Transverse colon (tissue), 4 donors: ENCODE measurements at regions not wholly inside any gene's neighbourhood (a gene's known extent, or its start where the extent isn't known, plus 50 kb on each side); places are given as distances from the start of the nearest gene placed in this dataset.
A peak's percentile ranks its signal among the peaks of the same experiment; 100 is the strongest.

Experiments
- DNase-seq: peaks from one replicate; pipeline ENCODE4 v3.0.0-alpha.2; 2019
- H3K27ac ChIP-seq, 4 donors: fragments of 200-600 bp; sonication (generic); 2 replicates each; pipeline ENCODE4 v1.5.1; 2016 to 2018; ENCODE audit warnings: inconsistent platforms in 4 of 4
- H3K27me3 ChIP-seq: fragments of 200-600 bp; sonication (generic); 2 replicates; pipeline ENCODE4 v1.5.1; 2017; ENCODE audit warnings: inconsistent platforms
- H3K36me3 ChIP-seq, 4 donors: fragments of 200-600 bp; sonication (generic); 2 replicates each; pipeline ENCODE4 v1.5.1; 2017 to 2019; ENCODE audit warnings: inconsistent platforms in 4 of 4
- H3K4me1 ChIP-seq, 4 donors: fragments of 200-600 bp; sonication (generic); 2 replicates each; pipeline ENCODE4 v1.5.1; 2017 to 2020; ENCODE audit warnings: inconsistent platforms in 4 of 4
- H3K4me3 ChIP-seq, 4 donors: fragments of 200-600 bp; sonication (generic); 1 replicate in 1 of 4; 2 replicates in 3 of 4; pipeline versions ENCODE4 v1.5.1 to v1.6.1; 2017 to 2019; ENCODE audit warnings: inconsistent platforms in 4 of 4
- H3K9me3 ChIP-seq, 2 donors: fragments of 200-600 bp; sonication (generic); 2 replicates each; pipeline ENCODE4 v1.5.1; 2017 to 2019; ENCODE audit warnings: inconsistent platforms in 2 of 2
- CTCF ChIP-seq, 5 experiments: fragments of 200-600 bp in 3 of 5; fragments of 450-650 bp in 2 of 5; sonication (generic) in 3 of 5; IDR thresholded peaks; 1 replicate in 2 of 5; 2 replicates in 3 of 5; pipeline ENCODE4 v1.5.1; 2016 to 2017; ENCODE audit warnings: antibody characterized with exemption in 5 of 5, inconsistent platforms in 3 of 5, mild to moderate bottlenecking in 2 of 5, moderate library complexity in 1 of 5
- EP300 ChIP-seq: sonication (generic); formaldehyde crosslinking; IDR thresholded peaks from one replicate; pipeline ENCODE4 v1.6.1; 2017; ENCODE audit warnings: antibody characterized with exemption, low read depth
- POLR2A ChIP-seq: fragments of 450-650 bp; IDR thresholded peaks from one replicate; pipeline ENCODE4 v1.6.1; 2016; ENCODE audit warnings: antibody characterized with exemption, mild to moderate bottlenecking, moderate library complexity
- POLR2AphosphoS5 ChIP-seq, 3 donors: sonication (generic); formaldehyde crosslinking; IDR thresholded peaks; one replicate each; pipeline ENCODE4 v1.6.1; 2016; ENCODE audit warnings: antibody characterized with exemption in 3 of 3
- WGBS, 2 donors: methylation state at CpG; one replicate each; pipeline ENCODE4 v1.1.5; 2018; ENCODE audit warnings: low coverage in 1 of 2; 5-methylcytosine and 5-hydroxymethylcytosine counted together
- in situ Hi-C, 4 donors: fragments of 200-750 bp; cut with MboI; loops; one replicate each; pipeline versions ENCODE4 v1.15.0 to v1.15.1; 2017; ENCODE audit warnings: low sequenced_read_pairs in 3 of 4, low pct_ligation_motif_present in 1 of 4, low pct_unique_long_range_greater_than_20kb in 1 of 4
- intact Hi-C: fragments of 100-400 bp; cut with DNase I; formaldehyde crosslinking; loops from one replicate; pipeline ENCODE4 v1.15.1; 2023; ENCODE audit warnings: low total_unique reads

- H3K4me1 ChIP-seq: peaks cover 0 to 5% (median 0%) of the 10 kb centered on the region in 4 donors
- intact Hi-C loops: loop anchor here (10.0 kb wide), 1 partner anchor 346 kb away; no protein-coding TSS in a partner anchor
Measured at GRCh38 chr1:221230605-221231004, 351.4 kb downstream of the HLX start.

GRCh38 chr1:221234791-221235190 lies 355.5 kb downstream of the HLX start:
- Histone ChIP-seq H3K36me3 (no peaks in the 10 kb centered on the region), H3K27me3 (no peaks in the 10 kb centered on the region), H3K4me1 (peaks cover 0 to 3% (median 0%) of the 10 kb centered on the region in 4 donors), H3K4me3 (no peak overlapping the region), H3K27ac (peak overlapping the region in 3 of 4 donors; percentile 6 to 38 (median 8)), H3K9me3 (no peaks in the 10 kb centered on the region)
- intact Hi-C loops: loop anchor here (10.0 kb wide), 1 partner anchor 350 kb away; no protein-coding TSS in a partner anchor
- in situ Hi-C loops: no loop called here
- TF ChIP-seq POLR2AphosphoS5 (IDR thresholded peaks at IDR 0.05) (no peak), EP300 (no peak), CTCF (IDR thresholded peaks at IDR 0.05) (no peak), POLR2A (no peak)
- no peak for DNase-seq
- 0 to 50% methylated on average over 1 to 2 of the region's 2 CpGs for WGBS, 2 donors

More at GRCh38 chr1:221230605-221231004, 351.4 kb downstream of the HLX start:
- TF ChIP-seq EP300: peak; percentile 17
- TF ChIP-seq CTCF (IDR thresholded peaks at IDR 0.05): no peak
- TF ChIP-seq POLR2A: no peak
- peak in 2 of 3 donors; percentile 46 to 47 for TF ChIP-seq POLR2AphosphoS5 (IDR thresholded peaks at IDR 0.05)
- no peaks in the 10 kb centered on the region for H3K27me3 ChIP-seq
- no peaks in the 10 kb centered on the region for H3K9me3 ChIP-seq
- H3K36me3 ChIP-seq: no peaks in the 10 kb centered on the region
- H3K4me3 ChIP-seq: no peak overlapping the region
- in situ Hi-C loops: no loop called here
- 20 to 22% methylated on average over 1 of the region's 1 CpG for WGBS, 2 donors
- no peak for DNase-seq
- H3K27ac ChIP-seq: peak overlapping the region in 2 of 4 donors; percentile 48 to 52

- in situ Hi-C loops (no loop called here), intact Hi-C loops (loop anchor here (10.0 kb wide), 1 partner anchor 353 kb away; no protein-coding TSS in a partner anchor)
- TF ChIP-seq CTCF (IDR thresholded peaks at IDR 0.05) (no peak), EP300 (no peak), POLR2A (no peak), POLR2AphosphoS5 (IDR thresholded peaks at IDR 0.05) (no peak)
- WGBS, 2 donors: 79 to 85% methylated on average over 3 of the region's 3 CpGs
- Histone ChIP-seq H3K4me3 (no peak overlapping the region), H3K27me3 (no peaks in the 10 kb centered on the region), H3K36me3 (no peaks in the 10 kb centered on the region), H3K9me3 (no peaks in the 10 kb centered on the region), H3K27ac (no peak overlapping the region), H3K4me1 (peaks cover 0 to 6% (median 2%) of the 10 kb centered on the region in 4 donors)
- no peak for DNase-seq
Measured at GRCh38 chr1:221237587-221237986, 358.3 kb downstream of the HLX start.

- DNase-seq: no peak
- intact Hi-C loops: loop anchor here (10.0 kb wide), 1 partner anchor 354 kb away; no protein-coding TSS in a partner anchor
- no peak overlapping the region for H3K4me3 ChIP-seq
Measured at GRCh38 chr1:221239181-221239580, 359.9 kb downstream of the HLX start.

More at GRCh38 chr1:221239181-221239580, 359.9 kb downstream of the HLX start:
- Histone ChIP-seq H3K4me1 (peaks cover 0 to 6% (median 2%) of the 10 kb centered on the region in 4 donors), H3K27ac (peak overlapping the region in 1 of 4 donors; percentile 3), H3K27me3 (no peaks in the 10 kb centered on the region), H3K36me3 (no peaks in the 10 kb centered on the region), H3K9me3 (no peaks in the 10 kb centered on the region)
- in situ Hi-C loops: no loop called here
- WGBS, 2 donors: 57 to 62% methylated on average over 4 of the region's 4 CpGs
- no peak for TF ChIP-seq POLR2A
- no peak for TF ChIP-seq CTCF (IDR thresholded peaks at IDR 0.05)
- TF ChIP-seq POLR2AphosphoS5 (IDR thresholded peaks at IDR 0.05): no peak
- no peak for TF ChIP-seq EP300
